Neural cell (in vitro differentiated cells): ENCODE measurements at regions not wholly inside any gene's neighbourhood (a gene's known extent, or its start where the extent isn't known, plus 50 kb on each side); places are given as distances from the start of the nearest gene placed in this dataset.

Experiments
- EP300 ChIP-seq: fragments of 450-650 bp; conservative IDR thresholded peaks from 2 replicates; pipeline ENCODE4 v1.6.1; 2014; ENCODE audit warnings: antibody characterized with exemption, mild to moderate bottlenecking, moderate library complexity; ENCODE audit not compliant: poor library complexity, severe bottlenecking
- EZH2 ChIP-seq: fragments of 200-600, 300-800 bp; shearing (Covaris generic), sonication (generic); IDR thresholded peaks from 2 replicates; pipeline ENCODE4 v1.6.1; 2014; ENCODE audit warnings: antibody characterized with exemption, low read length, borderline replicate concordance, mild to moderate bottlenecking; ENCODE audit not compliant: insufficient read depth, poor library complexity, severe bottlenecking
- TF ChIP-seq, protein P1 (sequence below): fragments of 450-650 bp; IDR thresholded peaks from 2 replicates; pipeline ENCODE4 v1.5.1; 2014; ENCODE audit warnings: antibody characterized with exemption, mild to moderate bottlenecking, moderate library complexity; ENCODE audit not compliant: poor library complexity, severe bottlenecking

DNA sequence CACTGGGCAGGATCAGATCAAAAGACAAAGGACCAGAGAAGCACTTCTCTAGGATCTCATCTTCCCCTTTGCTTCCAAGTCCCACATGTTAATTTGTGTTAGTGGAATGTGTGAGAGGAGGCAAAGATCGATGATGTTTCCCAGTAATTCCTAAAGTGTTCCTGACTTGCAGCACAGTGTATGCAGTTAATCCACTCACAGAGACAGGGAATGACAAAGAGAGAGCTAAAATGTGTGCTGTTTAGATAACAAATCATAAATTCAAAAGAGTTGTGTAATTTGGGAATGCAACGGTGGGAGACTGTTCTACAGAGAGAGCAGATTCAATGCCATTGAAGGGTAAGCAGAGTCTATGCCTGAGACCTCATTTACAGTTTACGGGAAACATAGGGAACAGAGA lies 132.0 kb upstream of the SVIL start:
- TF ChIP-seq, protein P1, sequence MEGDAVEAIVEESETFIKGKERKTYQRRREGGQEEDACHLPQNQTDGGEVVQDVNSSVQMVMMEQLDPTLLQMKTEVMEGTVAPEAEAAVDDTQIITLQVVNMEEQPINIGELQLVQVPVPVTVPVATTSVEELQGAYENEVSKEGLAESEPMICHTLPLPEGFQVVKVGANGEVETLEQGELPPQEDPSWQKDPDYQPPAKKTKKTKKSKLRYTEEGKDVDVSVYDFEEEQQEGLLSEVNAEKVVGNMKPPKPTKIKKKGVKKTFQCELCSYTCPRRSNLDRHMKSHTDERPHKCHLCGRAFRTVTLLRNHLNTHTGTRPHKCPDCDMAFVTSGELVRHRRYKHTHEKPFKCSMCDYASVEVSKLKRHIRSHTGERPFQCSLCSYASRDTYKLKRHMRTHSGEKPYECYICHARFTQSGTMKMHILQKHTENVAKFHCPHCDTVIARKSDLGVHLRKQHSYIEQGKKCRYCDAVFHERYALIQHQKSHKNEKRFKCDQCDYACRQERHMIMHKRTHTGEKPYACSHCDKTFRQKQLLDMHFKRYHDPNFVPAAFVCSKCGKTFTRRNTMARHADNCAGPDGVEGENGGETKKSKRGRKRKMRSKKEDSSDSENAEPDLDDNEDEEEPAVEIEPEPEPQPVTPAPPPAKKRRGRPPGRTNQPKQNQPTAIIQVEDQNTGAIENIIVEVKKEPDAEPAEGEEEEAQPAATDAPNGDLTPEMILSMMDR = no peak
- TF ChIP-seq EP300 (no peak), EZH2 (no peak)
